ENCODE measurements at regions not wholly inside any gene's neighbourhood (a gene's known extent, or its start where the extent isn't known, plus 50 kb on each side); places are given as distances from the start of the nearest gene placed in this dataset.
A peak's percentile ranks its signal among the peaks of the same experiment; 100 is the strongest.

DNA sequence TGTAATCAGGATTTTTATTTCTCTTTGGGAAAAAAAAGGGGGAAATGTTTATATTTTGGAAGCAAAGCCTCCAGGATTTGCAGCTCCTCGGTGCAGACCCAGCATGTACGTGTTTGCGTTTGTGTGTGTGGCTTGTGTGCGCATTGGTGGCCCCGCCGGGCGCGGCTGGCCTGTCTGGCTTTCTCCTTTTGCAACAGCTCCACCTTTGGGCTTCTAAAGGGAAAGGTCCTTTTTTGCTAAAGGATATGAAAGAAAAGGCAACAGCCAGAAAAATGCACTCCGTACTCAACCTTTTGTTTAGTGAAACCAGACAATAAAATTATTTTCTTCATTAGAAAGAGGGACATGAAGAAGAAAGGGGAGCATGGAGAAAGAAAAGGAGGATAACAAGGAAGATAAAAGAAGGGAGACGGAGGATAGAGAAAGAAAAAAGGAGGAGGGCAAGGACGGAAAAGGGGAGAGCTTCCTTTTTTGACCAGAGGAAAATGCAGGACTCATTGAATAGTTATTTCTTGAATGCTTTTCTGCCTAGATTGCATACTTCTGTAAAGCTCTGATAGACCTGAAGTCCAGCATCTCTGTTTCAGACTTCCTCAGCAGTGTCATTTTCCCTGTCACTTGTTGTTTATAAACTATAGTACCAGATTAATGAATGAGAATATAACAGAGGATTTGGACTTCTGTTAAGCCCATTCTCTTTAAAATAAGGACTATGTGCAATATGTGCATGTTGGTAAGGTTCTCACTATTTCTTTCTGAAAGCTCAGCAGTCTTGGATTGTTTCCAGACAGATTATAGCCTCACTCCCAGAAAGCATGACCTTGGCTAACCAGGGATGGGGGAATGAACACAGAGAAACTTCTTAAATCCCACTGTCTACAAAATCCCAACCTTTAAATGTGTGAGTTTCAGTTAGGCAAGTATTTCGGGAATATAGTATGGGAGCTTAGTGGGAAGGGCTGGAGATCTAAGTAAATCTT lies 563.1 kb upstream of the PIK3C3 start:
- CTCF ChIA-PET: interaction anchor here (0.6 to 1.5 kb wide), 6 partner anchors 10 to 862 kb away, joined by 3 to 4 read pairs (median 3); no protein-coding TSS in a partner anchor
- DNase-seq (ENCODE audit: low spot score): peak; percentile 4
- POLR2A ChIA-PET (ENCODE audit: low non-redundant PET): no interaction called here
- TF ChIP-seq, protein P1, sequence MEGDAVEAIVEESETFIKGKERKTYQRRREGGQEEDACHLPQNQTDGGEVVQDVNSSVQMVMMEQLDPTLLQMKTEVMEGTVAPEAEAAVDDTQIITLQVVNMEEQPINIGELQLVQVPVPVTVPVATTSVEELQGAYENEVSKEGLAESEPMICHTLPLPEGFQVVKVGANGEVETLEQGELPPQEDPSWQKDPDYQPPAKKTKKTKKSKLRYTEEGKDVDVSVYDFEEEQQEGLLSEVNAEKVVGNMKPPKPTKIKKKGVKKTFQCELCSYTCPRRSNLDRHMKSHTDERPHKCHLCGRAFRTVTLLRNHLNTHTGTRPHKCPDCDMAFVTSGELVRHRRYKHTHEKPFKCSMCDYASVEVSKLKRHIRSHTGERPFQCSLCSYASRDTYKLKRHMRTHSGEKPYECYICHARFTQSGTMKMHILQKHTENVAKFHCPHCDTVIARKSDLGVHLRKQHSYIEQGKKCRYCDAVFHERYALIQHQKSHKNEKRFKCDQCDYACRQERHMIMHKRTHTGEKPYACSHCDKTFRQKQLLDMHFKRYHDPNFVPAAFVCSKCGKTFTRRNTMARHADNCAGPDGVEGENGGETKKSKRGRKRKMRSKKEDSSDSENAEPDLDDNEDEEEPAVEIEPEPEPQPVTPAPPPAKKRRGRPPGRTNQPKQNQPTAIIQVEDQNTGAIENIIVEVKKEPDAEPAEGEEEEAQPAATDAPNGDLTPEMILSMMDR (conservative IDR thresholded peaks at IDR 0.05; ENCODE audit: low read depth): peak; percentile 86
- no peak overlapping the region for H3K27ac ChIP-seq

DNA sequence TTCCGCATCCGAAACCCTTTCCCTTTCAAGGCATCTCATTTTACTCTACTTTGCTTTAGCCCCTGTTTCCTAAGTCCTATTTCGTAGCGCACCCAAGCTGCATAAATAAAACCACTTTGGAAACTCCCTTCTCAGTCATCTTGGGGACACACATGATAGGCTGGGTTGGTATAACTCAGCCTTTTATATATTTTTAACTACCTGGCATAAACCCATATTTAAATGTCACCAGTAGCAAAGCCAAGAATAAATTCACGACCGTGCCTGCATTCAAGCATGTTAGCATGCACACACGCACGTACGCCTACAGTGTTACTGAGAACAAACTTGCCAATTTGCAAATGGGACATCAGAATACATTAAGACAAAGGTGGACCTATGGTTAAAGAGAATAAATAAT lies 564.7 kb upstream of the PIK3C3 start:
- ChIA-PET POLR2A (ENCODE audit: low non-redundant PET) (no interaction called here), CTCF (interaction anchor here (0.5 kb wide), 1 partner anchor 1295 kb away, joined by 3 read pairs; no protein-coding TSS in a partner anchor)
- no peak overlapping the region for H3K27ac ChIP-seq
- TF ChIP-seq, protein P1 (conservative IDR thresholded peaks at IDR 0.05; ENCODE audit: low read depth): no peak
- DNase-seq (ENCODE audit: low spot score): no peak

- POLR2A ChIA-PET (ENCODE audit: low non-redundant PET): no interaction called here
- CTCF ChIA-PET: no interaction called here
- TF ChIP-seq, protein P1 (conservative IDR thresholded peaks at IDR 0.05; ENCODE audit: low read depth): no peak
- no peak overlapping the region for H3K27ac ChIP-seq
- peak; percentile 5 for DNase-seq (ENCODE audit: low spot score)
Measured at GRCh38 chr18:41378598-41378997, 576.4 kb upstream of the PIK3C3 start.

GRCh38 chr18:41373612-41374011 lies 581.4 kb upstream of the PIK3C3 start:
- ChIA-PET CTCF (no interaction called here), POLR2A (ENCODE audit: low non-redundant PET) (no interaction called here)
- no peak for DNase-seq (ENCODE audit: low spot score)
- no peak overlapping the region for H3K27ac ChIP-seq
- TF ChIP-seq, protein P1 (conservative IDR thresholded peaks at IDR 0.05; ENCODE audit: low read depth): no peak

DNA sequence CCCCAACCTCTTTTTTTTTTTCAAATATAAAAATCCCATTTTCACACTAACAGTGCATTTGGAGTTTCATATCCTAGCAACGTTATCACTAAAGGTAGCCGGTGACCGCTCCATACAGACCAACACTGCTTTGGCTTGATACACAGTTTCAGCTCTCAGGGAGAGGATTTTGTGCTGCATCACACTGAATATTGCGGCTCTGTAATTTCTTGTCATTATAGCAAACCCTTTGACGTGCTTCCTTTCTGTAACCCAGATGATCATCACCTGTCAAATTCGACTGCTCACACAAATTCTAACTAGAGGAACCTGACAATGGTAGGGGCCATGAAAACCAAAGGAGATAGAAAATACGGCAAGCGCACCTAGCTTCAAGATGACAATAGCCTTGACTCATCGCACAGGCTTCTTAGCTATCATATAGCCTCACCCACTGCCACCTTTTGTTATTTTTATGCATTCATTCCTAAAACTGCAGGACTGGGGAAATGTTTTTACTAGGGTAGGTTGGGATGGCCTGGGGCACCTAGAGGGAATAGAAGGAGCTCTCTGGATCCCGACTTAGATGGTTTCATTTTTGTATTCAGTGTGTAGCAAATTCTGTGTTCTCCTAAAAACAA lies 582.9 kb upstream of the PIK3C3 start:
- DNase-seq (ENCODE audit: low spot score): no peak
- CTCF ChIA-PET: no interaction called here
- POLR2A ChIA-PET (ENCODE audit: low non-redundant PET): no interaction called here
- TF ChIP-seq, protein P1 (conservative IDR thresholded peaks at IDR 0.05; ENCODE audit: low read depth): no peak
- H3K27ac ChIP-seq: no peak overlapping the region

- ChIA-PET CTCF (interaction anchor here (0.6 kb wide), 1 partner anchor 58 kb away, joined by 4 read pairs; no protein-coding TSS in a partner anchor), POLR2A (ENCODE audit: low non-redundant PET) (no interaction called here)
- TF ChIP-seq, protein P1 (conservative IDR thresholded peaks at IDR 0.05; ENCODE audit: low read depth): no peak
- no peak for DNase-seq (ENCODE audit: low spot score)
- H3K27ac ChIP-seq: no peak overlapping the region
Measured at GRCh38 chr18:41371156-41372045, 583.6 kb upstream of the PIK3C3 start.

Data from RWPE1 (cell line).